COLO668 (cell line): ENCODE measurements at regions not wholly inside any gene's neighbourhood (a gene's known extent, or its start where the extent isn't known, plus 50 kb on each side); places are given as distances from the start of the nearest gene placed in this dataset.
"Not testable (repeated sequence)": the region's sequence is repeated elsewhere in the genome, so short reads cannot be mapped to it uniquely, and the experiment has no call there.

Experiments
- DNase-seq: peaks from one replicate; lab custom pipeline; 2025; ENCODE audit not compliant: unreplicated experiment; lab: John Stamatoyannopoulos, UW

- no peak for DNase-seq
Measured at GRCh38 chr6:151671195-151671594, 136.3 kb upstream of the ESR1 start.

DNA sequence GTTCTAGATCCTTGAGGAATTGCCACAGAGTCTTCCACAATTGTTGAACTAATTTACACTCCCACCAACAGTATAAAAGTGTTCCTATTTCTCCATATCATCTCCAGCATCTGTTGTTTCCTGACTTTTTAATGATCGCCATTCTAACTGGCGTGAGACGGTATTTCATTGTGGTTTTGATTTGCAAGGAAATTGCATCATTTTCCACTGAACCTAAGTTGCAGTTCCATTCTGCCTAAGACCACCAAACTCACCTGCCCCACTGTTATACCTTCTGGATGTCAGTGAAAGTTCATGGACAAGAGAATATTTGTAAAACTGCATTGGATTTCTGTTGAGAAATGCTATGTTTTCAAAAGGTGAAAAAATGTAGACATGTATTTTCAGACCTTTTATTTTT lies 132.9 kb upstream of the ESR1 start:
- DNase-seq: no peak

DNA sequence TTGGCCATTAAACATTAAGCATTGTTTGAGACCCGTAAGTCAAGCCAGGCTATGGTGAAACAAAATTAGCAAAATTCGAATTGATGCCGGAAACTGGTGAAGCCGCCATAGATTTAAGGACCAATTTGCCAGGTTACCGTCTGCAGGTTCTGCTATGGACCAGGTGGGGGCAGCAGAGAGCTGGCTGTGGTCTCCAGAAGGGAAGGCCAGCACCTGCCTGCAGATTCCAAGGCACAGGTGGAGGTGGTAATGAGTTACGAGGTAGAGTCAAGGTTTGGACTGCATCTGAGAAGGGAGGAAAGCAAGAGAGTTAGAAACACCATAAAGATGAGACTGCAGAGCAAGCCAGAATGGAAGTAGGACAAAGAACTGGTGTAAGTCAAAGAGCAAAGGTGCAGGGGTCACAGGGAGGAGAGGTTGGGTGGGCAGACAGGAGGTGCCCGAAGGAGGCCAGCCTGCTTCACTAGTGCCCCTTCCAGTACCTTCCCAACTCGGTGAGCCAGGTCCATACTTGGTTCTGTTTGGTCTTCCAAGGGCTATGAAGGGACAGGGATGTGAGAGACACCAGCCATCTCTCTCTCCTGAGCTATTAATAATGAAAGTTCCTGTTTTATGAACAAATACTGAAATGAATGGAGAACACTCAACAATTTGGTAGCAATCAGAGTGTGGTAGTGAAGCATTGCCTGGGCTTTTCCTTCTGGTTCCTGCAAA lies 131.6 kb upstream of the ESR1 start:
- peak; percentile 58 for DNase-seq

DNA sequence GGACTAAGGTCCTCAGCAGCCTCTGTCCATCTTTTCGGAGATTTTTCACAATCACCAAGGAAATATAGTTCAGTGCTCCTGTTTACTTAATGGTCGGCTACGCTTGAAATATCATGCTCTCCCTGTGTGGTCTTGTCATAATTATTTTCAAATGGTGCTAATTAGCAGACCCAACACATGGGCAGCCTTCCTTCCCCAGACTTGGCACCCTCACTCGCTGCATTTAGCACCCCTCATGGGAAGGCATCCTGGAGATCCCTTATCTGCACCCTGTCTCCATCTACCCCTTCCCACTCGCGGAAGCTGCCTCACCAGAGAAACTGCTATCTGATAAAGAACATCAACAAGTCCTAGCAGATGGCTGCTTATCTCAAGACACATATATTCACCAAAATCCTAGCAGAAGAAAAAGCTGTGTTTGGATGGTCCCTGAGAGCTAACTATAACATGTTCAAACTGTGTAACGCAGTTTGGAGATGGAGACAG lies 131.0 kb upstream of the ESR1 start:
- DNase-seq: no peak

DNA sequence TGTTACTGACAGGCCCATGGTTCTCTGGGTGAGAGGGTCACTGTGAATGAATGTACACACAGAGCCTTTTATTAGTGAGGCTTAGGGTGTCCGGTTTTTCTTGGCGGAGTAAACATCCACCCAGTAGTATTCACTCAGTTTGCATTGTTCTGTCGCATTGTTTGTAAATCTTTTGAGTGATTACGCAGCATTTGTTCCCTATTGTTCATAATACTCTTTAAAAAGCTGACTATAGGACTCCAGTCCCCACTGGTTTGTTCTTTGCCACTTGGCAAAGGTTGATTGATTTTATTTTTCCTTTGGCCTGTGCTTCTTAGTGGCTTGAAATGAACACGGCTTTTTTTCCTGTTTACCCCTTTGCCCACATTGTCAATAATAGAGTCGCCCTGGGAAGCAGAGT lies 130.1 kb upstream of the ESR1 start:
- DNase-seq: no peak

GRCh38 chr6:151679081-151679480 lies 128.4 kb upstream of the ESR1 start:
- no peak for DNase-seq

- DNase-seq: no peak
Measured at GRCh38 chr6:151679941-151680340, 127.5 kb upstream of the ESR1 start.

GRCh38 chr6:151680846-151681432 lies 126.5 kb upstream of the ESR1 start:
- peak; percentile 52 for DNase-seq

DNA sequence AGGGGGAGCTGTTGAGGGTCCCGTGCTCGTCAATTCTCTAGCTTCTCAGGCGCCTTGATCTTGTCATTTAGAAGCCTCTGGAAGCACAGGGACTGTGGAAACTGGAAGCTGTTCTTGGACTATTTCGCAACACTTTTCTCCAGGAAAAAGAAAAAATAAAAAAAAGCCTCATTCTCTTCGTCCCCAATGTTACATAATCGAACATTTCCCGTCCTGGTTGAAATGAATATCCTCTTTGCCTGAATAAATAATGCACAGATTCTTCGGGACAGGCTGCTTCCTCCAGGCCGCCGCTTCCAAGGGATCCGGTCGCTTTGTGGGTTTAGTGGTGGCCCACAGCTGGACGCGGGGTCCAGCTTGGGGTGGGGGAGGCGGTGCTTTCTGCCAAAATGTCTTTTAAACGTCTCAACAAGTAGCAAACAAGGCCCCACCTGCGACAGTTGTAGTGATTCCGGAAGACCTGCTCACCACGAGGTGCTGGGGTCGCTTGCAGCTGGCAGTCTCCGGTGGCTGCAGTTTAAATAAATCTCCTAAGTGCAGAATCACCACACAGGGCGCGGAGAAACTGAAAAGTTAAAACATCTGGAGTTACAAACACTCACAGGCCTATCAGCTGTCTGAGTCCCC lies 125.9 kb upstream of the ESR1 start:
- peak; percentile 29 for DNase-seq

DNA sequence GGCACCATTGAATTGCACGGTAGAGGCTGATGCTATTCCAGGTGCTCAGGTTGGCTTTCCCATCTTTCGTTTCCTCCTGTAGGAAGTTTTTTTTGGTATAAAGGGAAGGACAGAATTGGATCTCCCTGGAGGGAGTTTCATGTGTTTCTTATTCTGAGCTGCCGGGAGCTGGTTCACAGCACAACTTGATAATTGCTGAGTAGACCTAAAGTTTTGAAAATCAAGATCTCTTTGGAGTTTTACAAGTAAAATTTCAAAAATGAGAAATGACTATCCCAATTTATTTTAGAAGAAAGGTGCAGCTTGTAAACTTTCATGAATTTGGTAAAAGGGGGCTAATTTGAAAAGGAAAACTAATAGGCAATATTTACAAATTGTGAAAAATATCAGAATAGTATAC lies 125.2 kb upstream of the ESR1 start:
- no peak for DNase-seq

DNA sequence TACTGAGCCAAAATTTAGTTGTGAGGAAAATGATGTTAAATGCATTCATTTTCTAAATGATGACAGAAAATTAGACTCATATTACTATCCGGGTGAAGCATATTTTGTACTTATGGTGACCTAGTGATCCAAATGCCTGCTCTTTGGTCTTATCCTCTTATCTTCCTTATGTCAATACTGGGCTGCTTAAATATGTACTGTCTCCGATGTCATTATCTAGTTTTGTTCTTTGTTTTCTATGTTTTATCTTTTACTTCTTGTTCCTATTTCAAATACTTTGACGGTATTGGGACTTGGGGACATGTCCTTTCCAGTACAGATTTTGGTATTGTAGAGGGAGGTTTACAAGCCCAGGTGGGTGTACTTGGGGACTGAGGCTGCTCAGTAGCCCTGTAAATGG lies 124.6 kb upstream of the ESR1 start:
- no peak for DNase-seq

- DNase-seq: no peak
Measured at GRCh38 chr6:151683381-151683780, 124.1 kb upstream of the ESR1 start.

DNA sequence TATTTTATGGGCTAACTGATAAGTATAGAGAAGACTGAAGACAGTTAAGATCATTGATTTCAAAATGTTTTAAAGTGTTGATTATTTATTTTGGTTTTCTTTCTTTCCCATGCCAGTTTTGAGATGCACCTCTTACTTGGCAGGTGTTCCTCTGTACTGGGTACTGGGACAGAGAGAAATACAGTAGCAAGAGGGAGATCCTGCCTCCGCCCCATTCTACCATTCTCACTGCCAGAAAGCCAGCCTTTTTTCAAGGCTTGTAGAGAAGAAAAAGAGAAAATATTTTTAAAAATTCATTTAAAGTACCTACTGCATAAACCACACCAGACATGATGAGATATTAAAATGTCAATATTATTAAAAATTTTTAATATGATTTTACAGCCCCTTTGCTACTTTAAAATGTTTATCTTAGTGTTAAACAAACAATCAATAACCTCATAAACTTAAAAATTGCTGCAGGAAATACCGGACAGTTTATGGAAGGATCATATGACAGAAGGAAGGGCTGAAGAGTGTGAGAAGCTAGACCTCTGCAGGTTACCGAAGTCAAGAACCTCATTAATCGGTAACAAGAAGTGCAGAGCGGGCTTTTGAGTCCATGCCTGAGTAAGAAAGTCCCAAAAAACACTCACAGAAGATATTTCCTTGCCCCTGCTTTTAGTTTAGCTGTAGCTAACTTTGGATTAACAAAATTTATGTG lies 117.8 kb upstream of the ESR1 start:
- no peak for DNase-seq

DNA sequence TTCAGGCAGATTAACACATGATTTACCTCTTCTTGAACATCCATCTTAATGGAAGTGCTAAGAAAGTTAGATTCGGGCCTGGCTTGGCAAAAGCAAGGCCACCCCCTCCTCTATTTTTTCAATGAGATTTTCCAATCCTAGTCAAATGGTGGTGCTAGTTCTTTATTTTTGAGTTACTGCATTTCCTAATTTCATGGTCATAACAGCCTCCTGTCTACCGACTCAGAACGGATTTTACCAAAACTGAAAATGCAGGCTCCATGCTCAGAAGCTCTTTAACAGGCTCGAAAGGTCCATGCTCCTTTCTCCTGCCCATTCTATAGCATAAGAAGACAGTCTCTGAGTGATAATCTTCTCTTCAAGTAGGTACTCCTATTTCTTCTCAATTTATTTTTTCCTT lies 117.2 kb upstream of the ESR1 start:
- DNase-seq: no peak

DNA sequence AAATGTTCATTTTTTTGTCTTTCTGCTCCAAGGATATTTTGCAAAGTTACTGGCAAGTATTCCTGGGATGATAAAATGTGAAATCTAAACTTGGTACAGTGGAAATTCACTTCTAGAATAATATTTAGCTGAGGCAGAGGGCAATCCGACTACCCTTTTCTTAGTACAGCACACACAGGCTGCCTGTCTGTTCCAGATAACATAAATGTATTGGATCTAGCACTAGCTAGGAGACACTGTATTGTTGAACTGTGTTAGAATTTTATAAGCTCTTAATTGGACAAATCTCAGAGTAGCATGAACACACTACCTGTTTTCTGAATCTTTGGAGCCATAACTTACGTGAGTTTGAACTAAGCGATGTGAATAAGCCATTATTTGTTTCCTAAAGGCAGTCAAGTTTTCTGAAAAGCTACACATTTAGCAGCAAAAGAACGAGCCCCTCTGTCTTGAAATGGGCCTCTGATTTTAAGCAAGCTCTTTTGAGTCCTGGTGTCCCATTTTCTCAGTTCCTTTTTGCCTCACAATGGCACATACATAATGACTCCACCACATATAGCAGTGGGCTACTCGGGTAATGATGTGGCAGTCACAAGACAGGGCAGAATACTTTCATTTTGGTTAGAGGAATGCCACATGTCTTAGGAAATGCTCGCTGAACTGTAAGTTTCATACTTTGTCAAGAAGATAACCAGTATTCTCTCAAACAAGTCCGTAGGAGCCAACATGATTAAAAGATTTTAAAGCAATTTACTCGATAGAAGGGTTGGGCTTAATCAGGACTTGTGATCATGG lies 116.5 kb upstream of the ESR1 start:
- no peak for DNase-seq

- no peak for DNase-seq
Measured at GRCh38 chr6:151692216-151692615, 115.3 kb upstream of the ESR1 start.

GRCh38 chr6:151693366-151693765 lies 114.1 kb upstream of the ESR1 start:
- DNase-seq: no peak

DNA sequence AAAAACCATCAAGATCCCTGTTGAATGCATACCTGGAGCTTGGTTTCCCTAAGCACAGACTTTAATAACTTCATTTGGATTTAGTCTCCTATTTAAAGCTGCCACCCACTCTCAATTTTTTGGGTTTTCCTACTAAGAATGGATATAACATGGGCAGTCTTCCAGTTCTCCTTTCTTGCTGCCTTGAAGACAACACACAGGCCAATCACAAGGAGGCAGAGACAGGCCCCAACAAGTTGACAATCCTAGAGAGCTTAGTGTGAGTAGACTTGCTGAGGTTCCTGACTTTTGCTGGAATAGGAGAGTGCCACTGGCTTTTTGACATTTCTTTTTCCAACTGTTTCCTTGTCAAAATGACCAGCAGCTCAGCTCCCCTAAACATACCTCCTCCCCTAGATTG lies 112.3 kb upstream of the ESR1 start:
- DNase-seq: no peak

GRCh38 chr6:151696302-151696701 lies 111.2 kb upstream of the ESR1 start:
- DNase-seq: not testable (repeated sequence)

GRCh38 chr6:151698931-151699700 lies 108.4 kb upstream of the ESR1 start:
- no peak for DNase-seq
